Activated T-helper 1 cell treated with anti-CD3 and anti-CD28 coated beads, Interleukin-12 subunit alpha, Interleukin-12 subunit beta, Interleukin-2, Interleukin-4 antibody, amounts not matched to agents 30 ng/mL and 10 ng/mL and 1 ng/mL, durations not matched to agents 14 hours and 24 hours and 36 hours (primary cell): ENCODE measurements at regions not wholly inside any gene's neighbourhood (a gene's known extent, or its start where the extent isn't known, plus 50 kb on each side); places are given as distances from the start of the nearest gene placed in this dataset.

Experiments
- DNase-seq: peaks from one replicate; pipeline ENCODE4 v3.0.0; 2021; ENCODE audit warnings: low spot score
- H3K27ac Mint-ChIP-seq: one replicate; pipeline ENCODE4 v1.8.0; 2021; ENCODE audit warnings: mild to moderate bottlenecking, mixed read lengths
- H3K27me3 Mint-ChIP-seq: one replicate; pipeline ENCODE4 v1.8.0; 2022; ENCODE audit warnings: mild to moderate bottlenecking, moderate library complexity, mixed read lengths; ENCODE audit not compliant: insufficient read depth
- H3K36me3 Mint-ChIP-seq: one replicate; pipeline ENCODE4 v1.8.0; 2021; ENCODE audit warnings: low read depth, mixed read lengths
- H3K4me1 Mint-ChIP-seq: one replicate; pipeline ENCODE4 v1.8.0; 2021; ENCODE audit warnings: low read depth, mixed read lengths
- H3K4me3 Mint-ChIP-seq: one replicate; pipeline ENCODE4 v1.8.0; 2021; ENCODE audit warnings: mild to moderate bottlenecking, moderate library complexity, mixed read lengths
- H3K9me3 Mint-ChIP-seq: one replicate; pipeline ENCODE4 v1.8.0; 2021; ENCODE audit warnings: mixed read lengths
- intact Hi-C: fragments of 100-400 bp; cut with micrococcal nuclease; formaldehyde crosslinking; loops from one replicate; pipeline ENCODE4 v1.15.1; 2024

GRCh38 chr18:70421471-70422390 lies 132.9 kb downstream of the SOCS6 start:
- Mint-ChIP-seq H3K27me3 (no peaks in the 10 kb centered on the region), H3K9me3 (no peaks in the 10 kb centered on the region), H3K36me3 (no peaks in the 10 kb centered on the region), H3K27ac (no peak overlapping the region), H3K4me1 (no peaks in the 10 kb centered on the region), H3K4me3 (no peak overlapping the region)
- DNase-seq = no peak
- intact Hi-C loops = no loop called here

- intact Hi-C loops = no loop called here
- no peaks in the 10 kb centered on the region for H3K9me3 Mint-ChIP-seq
- no peak overlapping the region for H3K4me3 Mint-ChIP-seq
- H3K27me3 Mint-ChIP-seq = no peaks in the 10 kb centered on the region
- H3K36me3 Mint-ChIP-seq = no peaks in the 10 kb centered on the region
- DNase-seq = no peak
- H3K27ac Mint-ChIP-seq = no peak overlapping the region
- no peaks in the 10 kb centered on the region for H3K4me1 Mint-ChIP-seq
These were observed 131.5 kb downstream of the SOCS6 start for GRCh38 chr18:70420146-70420898.

- no peak overlapping the region for H3K27ac Mint-ChIP-seq
- H3K9me3 Mint-ChIP-seq = no peaks in the 10 kb centered on the region
- no peak for DNase-seq
- intact Hi-C loops = no loop called here
- H3K36me3 Mint-ChIP-seq = no peaks in the 10 kb centered on the region
- H3K4me3 Mint-ChIP-seq = no peak overlapping the region
- no peaks in the 10 kb centered on the region for H3K27me3 Mint-ChIP-seq
- no peaks in the 10 kb centered on the region for H3K4me1 Mint-ChIP-seq
These were observed 130.7 kb downstream of the SOCS6 start for GRCh38 chr18:70419526-70419925.

- intact Hi-C loops = no loop called here
- Mint-ChIP-seq H3K36me3 (no peaks in the 10 kb centered on the region), H3K27me3 (no peaks in the 10 kb centered on the region), H3K4me3 (no peak overlapping the region), H3K27ac (no peak overlapping the region), H3K4me1 (no peaks in the 10 kb centered on the region), H3K9me3 (no peaks in the 10 kb centered on the region)
- DNase-seq = no peak
These were observed 129.9 kb downstream of the SOCS6 start for GRCh38 chr18:70418546-70419311.

- H3K27ac Mint-ChIP-seq = no peak overlapping the region
These were observed 129.0 kb downstream of the SOCS6 start for GRCh38 chr18:70417847-70418246.

GRCh38 chr18:70416496-70416895 lies 127.7 kb downstream of the SOCS6 start:
- intact Hi-C loops = no loop called here
- Mint-ChIP-seq H3K27ac (no peak overlapping the region), H3K4me3 (no peak overlapping the region), H3K4me1 (no peaks in the 10 kb centered on the region), H3K9me3 (no peaks in the 10 kb centered on the region), H3K27me3 (peaks cover 4% of the 10 kb centered on the region), H3K36me3 (no peaks in the 10 kb centered on the region)
- no peak for DNase-seq

More at GRCh38 chr18:70417847-70418246, 129.0 kb downstream of the SOCS6 start:
- intact Hi-C loops = no loop called here
- H3K4me1 Mint-ChIP-seq = no peaks in the 10 kb centered on the region
- H3K36me3 Mint-ChIP-seq = no peaks in the 10 kb centered on the region
- no peaks in the 10 kb centered on the region for H3K9me3 Mint-ChIP-seq
- H3K4me3 Mint-ChIP-seq = no peak overlapping the region
- DNase-seq = no peak
- H3K27me3 Mint-ChIP-seq = no peaks in the 10 kb centered on the region

- H3K27me3 Mint-ChIP-seq = peaks cover 4% of the 10 kb centered on the region
- no peaks in the 10 kb centered on the region for H3K9me3 Mint-ChIP-seq
- intact Hi-C loops = no loop called here
- DNase-seq = no peak
- no peaks in the 10 kb centered on the region for H3K4me1 Mint-ChIP-seq
- no peaks in the 10 kb centered on the region for H3K36me3 Mint-ChIP-seq
- H3K27ac Mint-ChIP-seq = no peak overlapping the region
- H3K4me3 Mint-ChIP-seq = no peak overlapping the region
These were observed 127.1 kb downstream of the SOCS6 start for GRCh38 chr18:70415823-70416488.

- intact Hi-C loops = no loop called here
- no peaks in the 10 kb centered on the region for H3K9me3 Mint-ChIP-seq
- H3K4me3 Mint-ChIP-seq = no peak overlapping the region
- peaks cover 4% of the 10 kb centered on the region for H3K27me3 Mint-ChIP-seq
- no peak for DNase-seq
- H3K27ac Mint-ChIP-seq = no peak overlapping the region
- H3K36me3 Mint-ChIP-seq = no peaks in the 10 kb centered on the region
- no peaks in the 10 kb centered on the region for H3K4me1 Mint-ChIP-seq
These were observed 125.6 kb downstream of the SOCS6 start for GRCh38 chr18:70414315-70414900.

- H3K36me3 Mint-ChIP-seq = no peaks in the 10 kb centered on the region
- intact Hi-C loops = no loop called here
- no peaks in the 10 kb centered on the region for H3K9me3 Mint-ChIP-seq
- H3K27me3 Mint-ChIP-seq = peaks cover 6% of the 10 kb centered on the region
- no peak overlapping the region for H3K4me3 Mint-ChIP-seq
- H3K4me1 Mint-ChIP-seq = no peaks in the 10 kb centered on the region
- H3K27ac Mint-ChIP-seq = no peak overlapping the region
- no peak for DNase-seq
These were observed 124.6 kb downstream of the SOCS6 start for GRCh38 chr18:70413455-70413854.

GRCh38 chr18:70411876-70412435 lies 123.1 kb downstream of the SOCS6 start:
- no peaks in the 10 kb centered on the region for H3K36me3 Mint-ChIP-seq
- H3K9me3 Mint-ChIP-seq = no peaks in the 10 kb centered on the region
- H3K27me3 Mint-ChIP-seq = peaks cover 6% of the 10 kb centered on the region
- H3K4me3 Mint-ChIP-seq = no peak overlapping the region
- no peak overlapping the region for H3K27ac Mint-ChIP-seq
- DNase-seq = no peak
- intact Hi-C loops = no loop called here
- no peaks in the 10 kb centered on the region for H3K4me1 Mint-ChIP-seq

GRCh38 chr18:70411307-70411706 lies 122.5 kb downstream of the SOCS6 start:
- peaks cover 6% of the 10 kb centered on the region for H3K27me3 Mint-ChIP-seq
- no peaks in the 10 kb centered on the region for H3K36me3 Mint-ChIP-seq
- H3K4me3 Mint-ChIP-seq = no peak overlapping the region
- no peaks in the 10 kb centered on the region for H3K4me1 Mint-ChIP-seq
- intact Hi-C loops = no loop called here
- H3K9me3 Mint-ChIP-seq = no peaks in the 10 kb centered on the region
- H3K27ac Mint-ChIP-seq = no peak overlapping the region
- DNase-seq = no peak

GRCh38 chr18:70405052-70405451 lies 116.2 kb downstream of the SOCS6 start:
- no peak overlapping the region for H3K4me3 Mint-ChIP-seq
- no peak overlapping the region for H3K27ac Mint-ChIP-seq
- DNase-seq = no peak
- no peaks in the 10 kb centered on the region for H3K36me3 Mint-ChIP-seq
- H3K4me1 Mint-ChIP-seq = no peaks in the 10 kb centered on the region
- no peaks in the 10 kb centered on the region for H3K9me3 Mint-ChIP-seq
- peaks cover 2% of the 10 kb centered on the region for H3K27me3 Mint-ChIP-seq
- intact Hi-C loops = no loop called here
